ENCODE measurements at regions not wholly inside any gene's neighbourhood (a gene's known extent, or its start where the extent isn't known, plus 50 kb on each side); places are given as distances from the start of the nearest gene placed in this dataset.

GRCh38 chr1:192108161-192108560, 50.1 kb upstream of the RGS18 start (continued):
- TF ChIP-seq HMBOX1 (IDR thresholded peaks at IDR 0.05) (0 out of 2 replicates have a peak, but pooled peaks have one; percentile 25), RAD21 (CRISPR knock-in tag; conservative IDR thresholded peaks at IDR 0.05 in 1 of 2, IDR thresholded peaks at IDR 0.05 in 1 of 2) (peak; percentile 16 to 53; a peak in 3 of 4 replicates), NCOR1 (IDR thresholded peaks at IDR 0.05) (peak; percentile 85), TEAD4 (IDR thresholded peaks at IDR 0.05; ENCODE audit: low read length) (peak; percentile 87), TEAD4 (CRISPR knock-in tag; IDR thresholded peaks at IDR 0.05; ENCODE audit: borderline replicate concordance) (no peak), SMAD3 (CRISPR knock-in tag; conservative IDR thresholded peaks at IDR 0.05) (no peak), NFIX (CRISPR knock-in tag; IDR thresholded peaks at IDR 0.05; ENCODE audit: low read depth) (no peak), POLR2AphosphoS2 (IDR thresholded peaks at IDR 0.05; ENCODE audit: low read length) (no peak), ID3 (CRISPR knock-in tag; IDR thresholded peaks at IDR 0.05) (no peak), ID3 (tag; IDR thresholded peaks at IDR 0.05) (no peak), NFIC (IDR thresholded peaks at IDR 0.05) (peak; percentile 80), LEF1 (IDR thresholded peaks at IDR 0.05) (peak; percentile 46; the same call in 1 of the 2 replicates), HDAC2 (IDR thresholded peaks at IDR 0.05) (0 out of 2 replicates have a peak, but pooled peaks have one; percentile 26), ZNF175 (CRISPR knock-in tag; IDR thresholded peaks at IDR 0.05; ENCODE audit: low read depth) (no peak), CEBPB (tag; IDR thresholded peaks at IDR 0.05) (peak; percentile 40; the same call in 1 of the 2 replicates), HSF4 (CRISPR knock-in tag; IDR thresholded peaks at IDR 0.05; ENCODE audit: borderline replicate concordance) (no peak), EP300 (IDR thresholded peaks at IDR 0.05; ENCODE audit: low read length) (peak; percentile 86), MEF2A (IDR thresholded peaks at IDR 0.05; ENCODE audit: control insufficient read depth, low read depth, low read length) (peak; percentile 69; the same call in 1 of the 2 replicates), ARID1B (IDR thresholded peaks at IDR 0.05) (peak; percentile 93), TAF1 (IDR thresholded peaks at IDR 0.05; ENCODE audit: control insufficient read depth, extremely low read depth, insufficient read depth, low read length, severe bottlenecking) (peak; percentile 46), ZBED1 (IDR thresholded peaks at IDR 0.05) (no peak), MTA2 (IDR thresholded peaks at IDR 0.05; ENCODE audit: low read depth) (peak; percentile 75), PHB2 (IDR thresholded peaks at IDR 0.05; ENCODE audit: low read depth) (0 out of 2 replicates have a peak, but pooled peaks have one; percentile 10), SMARCC2 (IDR thresholded peaks at IDR 0.05; ENCODE audit: low read depth) (peak; percentile 49; the same call in 1 of the 2 replicates), SP1 (CRISPR knock-in tag; IDR thresholded peaks at IDR 0.05) (peak; percentile 41; the same call in 1 of the 2 replicates), ZNF444 (CRISPR knock-in tag; IDR thresholded peaks at IDR 0.05) (no peak), KDM1A (IDR thresholded peaks at IDR 0.05) (peak in 1 of 2 experiments; percentile 71; a peak in 2 of 4 replicates), CHAMP1 (IDR thresholded peaks at IDR 0.05) (peak; percentile 94), CBX3 (IDR thresholded peaks at IDR 0.05; ENCODE audit: borderline replicate concordance in 1 of 2, low read length in 2 of 2) (peak in 1 of 2 experiments; percentile 82; a peak in 1 of 3 replicates)
